ENCODE measurements at regions not wholly inside any gene's neighbourhood (a gene's known extent, or its start where the extent isn't known, plus 50 kb on each side); places are given as distances from the start of the nearest gene placed in this dataset.

DNA sequence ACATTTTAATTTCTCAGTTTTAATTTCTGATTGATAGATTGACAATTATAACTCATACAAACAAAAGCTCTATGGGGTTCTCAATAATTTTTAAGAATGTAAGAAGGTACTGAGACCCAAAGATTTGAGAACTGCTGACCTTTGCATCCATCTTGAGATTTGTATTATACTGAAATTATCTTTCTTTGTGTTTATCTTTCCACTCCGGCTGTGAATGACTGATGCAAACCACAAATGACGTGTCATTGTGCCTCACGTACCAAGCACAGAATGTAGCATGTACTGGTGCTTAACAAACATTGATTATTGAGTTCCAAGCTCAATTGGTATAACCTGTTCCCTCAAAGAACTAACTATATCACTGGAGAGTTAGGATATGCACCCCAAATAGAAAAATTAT lies 152.1 kb upstream of the SMLR1 start:
- TF ChIP-seq POLR2AphosphoS5 (IDR thresholded peaks at IDR 0.05) = no peak
- TF ChIP-seq EP300 (conservative IDR thresholded peaks at IDR 0.05; ENCODE audit: poor library complexity, severe bottlenecking) = no peak
- TF ChIP-seq, protein P1, sequence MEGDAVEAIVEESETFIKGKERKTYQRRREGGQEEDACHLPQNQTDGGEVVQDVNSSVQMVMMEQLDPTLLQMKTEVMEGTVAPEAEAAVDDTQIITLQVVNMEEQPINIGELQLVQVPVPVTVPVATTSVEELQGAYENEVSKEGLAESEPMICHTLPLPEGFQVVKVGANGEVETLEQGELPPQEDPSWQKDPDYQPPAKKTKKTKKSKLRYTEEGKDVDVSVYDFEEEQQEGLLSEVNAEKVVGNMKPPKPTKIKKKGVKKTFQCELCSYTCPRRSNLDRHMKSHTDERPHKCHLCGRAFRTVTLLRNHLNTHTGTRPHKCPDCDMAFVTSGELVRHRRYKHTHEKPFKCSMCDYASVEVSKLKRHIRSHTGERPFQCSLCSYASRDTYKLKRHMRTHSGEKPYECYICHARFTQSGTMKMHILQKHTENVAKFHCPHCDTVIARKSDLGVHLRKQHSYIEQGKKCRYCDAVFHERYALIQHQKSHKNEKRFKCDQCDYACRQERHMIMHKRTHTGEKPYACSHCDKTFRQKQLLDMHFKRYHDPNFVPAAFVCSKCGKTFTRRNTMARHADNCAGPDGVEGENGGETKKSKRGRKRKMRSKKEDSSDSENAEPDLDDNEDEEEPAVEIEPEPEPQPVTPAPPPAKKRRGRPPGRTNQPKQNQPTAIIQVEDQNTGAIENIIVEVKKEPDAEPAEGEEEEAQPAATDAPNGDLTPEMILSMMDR (IDR thresholded peaks at IDR 0.05; ENCODE audit: poor library complexity, severe bottlenecking) = no peak
- no peak for TF ChIP-seq EZH2 (IDR thresholded peaks at IDR 0.05; ENCODE audit: borderline replicate concordance, insufficient read depth, low read length, poor library complexity, severe bottlenecking)
- TF ChIP-seq, protein P2, sequence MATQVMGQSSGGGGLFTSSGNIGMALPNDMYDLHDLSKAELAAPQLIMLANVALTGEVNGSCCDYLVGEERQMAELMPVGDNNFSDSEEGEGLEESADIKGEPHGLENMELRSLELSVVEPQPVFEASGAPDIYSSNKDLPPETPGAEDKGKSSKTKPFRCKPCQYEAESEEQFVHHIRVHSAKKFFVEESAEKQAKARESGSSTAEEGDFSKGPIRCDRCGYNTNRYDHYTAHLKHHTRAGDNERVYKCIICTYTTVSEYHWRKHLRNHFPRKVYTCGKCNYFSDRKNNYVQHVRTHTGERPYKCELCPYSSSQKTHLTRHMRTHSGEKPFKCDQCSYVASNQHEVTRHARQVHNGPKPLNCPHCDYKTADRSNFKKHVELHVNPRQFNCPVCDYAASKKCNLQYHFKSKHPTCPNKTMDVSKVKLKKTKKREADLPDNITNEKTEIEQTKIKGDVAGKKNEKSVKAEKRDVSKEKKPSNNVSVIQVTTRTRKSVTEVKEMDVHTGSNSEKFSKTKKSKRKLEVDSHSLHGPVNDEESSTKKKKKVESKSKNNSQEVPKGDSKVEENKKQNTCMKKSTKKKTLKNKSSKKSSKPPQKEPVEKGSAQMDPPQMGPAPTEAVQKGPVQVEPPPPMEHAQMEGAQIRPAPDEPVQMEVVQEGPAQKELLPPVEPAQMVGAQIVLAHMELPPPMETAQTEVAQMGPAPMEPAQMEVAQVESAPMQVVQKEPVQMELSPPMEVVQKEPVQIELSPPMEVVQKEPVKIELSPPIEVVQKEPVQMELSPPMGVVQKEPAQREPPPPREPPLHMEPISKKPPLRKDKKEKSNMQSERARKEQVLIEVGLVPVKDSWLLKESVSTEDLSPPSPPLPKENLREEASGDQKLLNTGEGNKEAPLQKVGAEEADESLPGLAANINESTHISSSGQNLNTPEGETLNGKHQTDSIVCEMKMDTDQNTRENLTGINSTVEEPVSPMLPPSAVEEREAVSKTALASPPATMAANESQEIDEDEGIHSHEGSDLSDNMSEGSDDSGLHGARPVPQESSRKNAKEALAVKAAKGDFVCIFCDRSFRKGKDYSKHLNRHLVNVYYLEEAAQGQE (IDR thresholded peaks at IDR 0.05; ENCODE audit: borderline replicate concordance) = no peak
- TF ChIP-seq RAD21 (conservative IDR thresholded peaks at IDR 0.05) = no peak
- no peak for TF ChIP-seq TAF1 (IDR thresholded peaks at IDR 0.05; ENCODE audit: low read depth)
- no peak for TF ChIP-seq SMC3 (conservative IDR thresholded peaks at IDR 0.05; ENCODE audit: poor library complexity)
- TF ChIP-seq MXI1 (conservative IDR thresholded peaks at IDR 0.05; ENCODE audit: poor library complexity, severe bottlenecking) = no peak

All from neural cell (in vitro differentiated cells).